VCaP (cell line): ENCODE measurements at regions not wholly inside any gene's neighbourhood (a gene's known extent, or its start where the extent isn't known, plus 50 kb on each side); places are given as distances from the start of the nearest gene placed in this dataset.
A peak's percentile ranks its signal among the peaks of the same experiment; 100 is the strongest.
"Not testable (repeated sequence)": the region's sequence is repeated elsewhere in the genome, so short reads cannot be mapped to it uniquely, and the experiment has no call there.

Source experiments
- H3K27ac ChIP-seq: fragments of 450-650 bp; 2 replicates; pipeline ENCODE4 v1.5.1; 2017
- TF ChIP-seq, protein P1 (sequence below): fragments of 450-650 bp; conservative IDR thresholded peaks from 2 replicates; pipeline ENCODE4 v1.5.1; 2017; ENCODE audit warnings: mild to moderate bottlenecking, moderate library complexity

DNA sequence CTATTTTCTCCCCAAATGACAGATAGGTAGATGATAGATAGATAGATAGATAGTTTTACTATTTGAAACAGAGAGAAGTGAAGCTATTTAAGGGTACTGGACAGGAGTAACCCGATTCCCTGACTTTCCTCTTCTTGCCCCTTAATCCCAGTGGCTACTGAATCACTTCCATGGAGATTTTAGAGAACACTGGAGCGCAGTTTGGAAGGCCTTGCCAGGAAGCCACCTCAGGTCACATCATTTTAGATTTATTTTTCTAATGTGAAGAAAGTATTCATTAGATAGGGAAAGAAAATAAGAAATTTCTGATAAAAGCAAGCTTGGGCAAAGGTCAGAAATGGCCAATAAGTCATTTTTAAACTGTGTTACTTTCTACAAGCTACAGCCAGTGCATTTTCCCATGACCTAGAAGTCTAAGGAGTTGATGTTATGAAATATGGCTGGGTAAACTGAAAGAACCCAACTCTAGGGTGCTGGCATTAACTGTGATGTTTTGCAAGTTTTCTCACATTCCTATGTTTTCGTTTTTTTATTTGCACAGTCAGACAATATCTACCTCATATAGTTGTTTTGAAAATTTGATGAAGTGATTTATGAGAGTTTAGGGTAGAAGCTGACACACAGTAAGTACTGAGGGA lies 544.7 kb upstream of the PTGER4 start:
- TF ChIP-seq, protein P1, sequence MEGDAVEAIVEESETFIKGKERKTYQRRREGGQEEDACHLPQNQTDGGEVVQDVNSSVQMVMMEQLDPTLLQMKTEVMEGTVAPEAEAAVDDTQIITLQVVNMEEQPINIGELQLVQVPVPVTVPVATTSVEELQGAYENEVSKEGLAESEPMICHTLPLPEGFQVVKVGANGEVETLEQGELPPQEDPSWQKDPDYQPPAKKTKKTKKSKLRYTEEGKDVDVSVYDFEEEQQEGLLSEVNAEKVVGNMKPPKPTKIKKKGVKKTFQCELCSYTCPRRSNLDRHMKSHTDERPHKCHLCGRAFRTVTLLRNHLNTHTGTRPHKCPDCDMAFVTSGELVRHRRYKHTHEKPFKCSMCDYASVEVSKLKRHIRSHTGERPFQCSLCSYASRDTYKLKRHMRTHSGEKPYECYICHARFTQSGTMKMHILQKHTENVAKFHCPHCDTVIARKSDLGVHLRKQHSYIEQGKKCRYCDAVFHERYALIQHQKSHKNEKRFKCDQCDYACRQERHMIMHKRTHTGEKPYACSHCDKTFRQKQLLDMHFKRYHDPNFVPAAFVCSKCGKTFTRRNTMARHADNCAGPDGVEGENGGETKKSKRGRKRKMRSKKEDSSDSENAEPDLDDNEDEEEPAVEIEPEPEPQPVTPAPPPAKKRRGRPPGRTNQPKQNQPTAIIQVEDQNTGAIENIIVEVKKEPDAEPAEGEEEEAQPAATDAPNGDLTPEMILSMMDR: no peak
- no peak overlapping the region for H3K27ac ChIP-seq

GRCh38 chr5:40124367-40124766 lies 555.3 kb upstream of the PTGER4 start:
- H3K27ac ChIP-seq: no peak overlapping the region
- TF ChIP-seq, protein P1: no peak

DNA sequence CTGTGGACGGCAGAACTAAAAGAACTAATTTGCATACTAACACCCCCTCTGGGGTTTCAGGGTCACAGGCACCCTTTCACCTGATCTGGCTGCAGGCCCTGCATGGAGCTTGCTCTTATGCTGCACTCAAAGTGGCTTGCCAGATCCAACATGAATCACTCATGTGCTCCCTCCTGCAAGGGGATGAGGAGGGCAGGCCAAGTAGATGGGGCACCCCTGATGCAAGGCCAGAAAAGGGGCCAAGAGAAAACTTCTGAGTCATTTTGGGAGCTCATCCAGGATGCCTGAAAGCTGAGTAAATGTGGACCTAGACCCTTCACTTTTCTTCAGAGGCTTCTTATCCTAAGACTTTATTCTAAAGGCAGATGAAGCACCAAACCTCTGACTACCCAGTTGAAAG lies 558.5 kb upstream of the PTGER4 start:
- TF ChIP-seq, protein P1: no peak
- no peak overlapping the region for H3K27ac ChIP-seq

DNA sequence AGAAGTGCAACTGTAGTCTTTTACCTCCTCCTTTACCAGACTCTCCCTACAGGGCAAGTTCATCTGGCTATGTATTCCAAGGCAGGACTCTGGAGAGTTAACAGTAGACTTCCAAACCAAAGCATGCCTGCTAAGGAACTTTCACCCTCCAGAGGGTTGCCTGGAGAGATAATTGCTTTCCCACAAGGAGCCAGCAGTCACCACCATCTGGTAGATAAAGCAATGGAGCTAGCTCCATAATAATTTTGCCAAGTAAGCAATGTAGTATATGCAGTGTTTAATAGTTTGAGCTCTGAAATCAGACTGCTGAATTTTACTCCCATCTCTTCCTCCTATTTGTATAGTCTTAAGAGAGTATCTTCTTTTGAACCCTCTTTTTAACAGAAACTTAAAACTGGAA lies 566.8 kb upstream of the PTGER4 start:
- no peak overlapping the region for H3K27ac ChIP-seq
- TF ChIP-seq, protein P1: no peak

DNA sequence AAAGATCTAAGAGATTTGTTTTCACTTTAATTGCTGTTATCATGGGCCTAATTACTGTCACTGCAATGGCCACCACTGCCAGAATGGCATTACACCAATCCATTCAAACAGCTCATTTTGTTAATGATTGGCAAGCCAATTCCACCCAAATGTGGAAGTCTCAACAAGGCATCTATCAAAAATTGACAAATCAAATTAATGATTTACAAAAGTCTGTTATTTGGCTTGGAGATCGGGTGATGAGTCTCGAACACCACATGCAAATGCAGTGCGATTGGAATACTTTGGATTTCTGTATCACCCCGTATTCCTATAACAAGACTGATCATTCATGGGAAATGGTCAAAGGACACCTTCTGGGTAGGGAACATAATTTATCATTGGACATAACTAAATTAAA lies 568.7 kb upstream of the PTGER4 start:
- H3K27ac ChIP-seq: not testable (repeated sequence)

DNA sequence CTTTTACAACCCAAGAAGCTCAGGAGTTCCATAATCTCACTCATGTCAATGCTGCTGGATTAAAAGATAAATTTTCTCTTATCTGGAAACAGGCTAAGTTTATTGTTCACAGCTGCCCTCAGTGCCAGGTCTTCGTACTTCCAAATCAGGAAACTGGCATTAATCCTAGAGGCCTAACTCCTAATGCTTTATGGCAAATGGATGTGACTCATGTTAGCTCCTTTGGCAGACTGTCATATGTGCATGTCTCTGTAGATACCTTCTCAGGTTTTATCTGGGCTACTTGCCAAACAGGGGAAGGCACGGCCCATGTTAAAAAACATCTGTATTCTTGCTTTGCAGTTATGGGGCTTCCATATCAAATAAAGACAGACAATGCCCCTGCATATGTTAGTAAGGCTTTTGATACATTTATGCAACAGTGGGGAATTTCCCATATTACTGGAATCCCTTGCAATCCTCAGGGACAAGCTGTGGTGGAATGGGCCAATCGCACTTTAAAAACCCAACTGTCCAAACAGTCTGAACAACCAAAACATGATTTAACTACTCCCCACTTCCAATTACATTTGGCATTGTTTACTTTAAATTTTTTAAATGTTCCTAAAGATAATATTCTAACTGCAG lies 570.8 kb upstream of the PTGER4 start:
- peak overlapping the region; percentile 48 for H3K27ac ChIP-seq

- H3K27ac ChIP-seq: peak overlapping the region; percentile 48; the same call in 1 of the 2 replicates
Observed at GRCh38 chr5:40107786-40108185, 571.9 kb upstream of the PTGER4 start.

GRCh38 chr5:40106847-40107246 lies 572.9 kb upstream of the PTGER4 start:
- TF ChIP-seq, protein P1: no peak

GRCh38 chr5:40098313-40098712 lies 581.4 kb upstream of the PTGER4 start:
- H3K27ac ChIP-seq: no peak overlapping the region
- TF ChIP-seq, protein P1: no peak

More at GRCh38 chr5:40106847-40107246, 572.9 kb upstream of the PTGER4 start:
- no peak overlapping the region for H3K27ac ChIP-seq
